GM12864 (cell line): ENCODE measurements at regions not wholly inside any gene's neighbourhood (a gene's known extent, or its start where the extent isn't known, plus 50 kb on each side); places are given as distances from the start of the nearest gene placed in this dataset.
"Not testable (repeated sequence)": the region's sequence is repeated elsewhere in the genome, so short reads cannot be mapped to it uniquely, and the experiment has no call there.

Experiments
- DNase-seq: peaks from one replicate; pipeline ENCODE4 v3.0.0-alpha.2; 2011; ENCODE audit warnings: low read depth
- H3K4me3 ChIP-seq: 2 replicates; pipeline ENCODE4 v1.5.1; 2011; ENCODE audit warnings: mild to moderate bottlenecking, low read depth, low read length, control low read depth
- CTCF ChIP-seq: IDR thresholded peaks from 2 replicates; pipeline ENCODE4 v1.5.1; 2011; ENCODE audit warnings: low read depth, mild to moderate bottlenecking, moderate library complexity, low read length, control low read depth, inconsistent platforms; ENCODE audit errors: missing control alignments

DNA sequence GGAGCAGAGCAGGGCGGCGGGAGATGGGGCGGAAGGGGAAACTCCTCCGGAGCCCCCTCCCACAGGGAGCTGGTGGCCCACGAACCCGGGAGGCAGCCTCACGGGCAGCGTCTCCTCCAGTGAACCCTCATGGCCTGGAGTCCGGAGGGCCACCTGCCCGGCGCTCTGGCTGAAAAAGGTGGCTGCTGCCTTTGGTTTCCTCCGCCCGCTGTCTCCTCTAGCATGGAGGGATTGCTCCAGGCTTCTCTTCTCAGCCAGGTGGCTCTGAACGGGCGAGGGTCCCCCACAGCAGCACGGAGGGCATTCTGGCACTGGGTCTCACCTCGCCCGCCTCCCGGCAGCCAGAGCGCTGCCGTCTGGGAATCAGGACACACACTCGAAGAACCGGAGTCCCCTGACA lies 177.3 kb upstream of the PFKP start:
- TF ChIP-seq CTCF: no peak
- no peak overlapping the region for H3K4me3 ChIP-seq
- DNase-seq: no peak

DNA sequence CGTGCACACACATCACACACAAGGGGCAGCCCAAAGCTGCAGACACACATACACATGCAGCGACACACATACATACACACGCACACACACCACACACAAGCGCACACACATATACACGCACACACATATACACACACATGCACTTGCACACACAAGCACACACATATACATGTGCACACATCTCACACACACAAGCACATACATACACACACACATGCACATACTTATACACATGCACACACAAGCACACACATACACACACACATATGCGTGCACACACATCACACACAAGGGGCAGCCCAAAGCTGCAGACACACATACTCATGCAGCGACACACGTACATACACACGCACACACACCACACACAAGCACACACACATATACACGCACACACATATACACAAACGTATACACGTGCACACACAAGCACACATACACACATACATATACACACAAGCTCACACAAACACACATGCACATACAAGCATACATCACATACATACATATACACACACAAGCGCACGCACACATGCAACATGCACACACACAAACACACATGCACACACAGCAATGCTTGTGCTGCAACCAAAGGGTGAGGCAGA lies 178.8 kb upstream of the PFKP start:
- DNase-seq: no peak
- no peak overlapping the region for H3K4me3 ChIP-seq
- no peak for TF ChIP-seq CTCF

DNA sequence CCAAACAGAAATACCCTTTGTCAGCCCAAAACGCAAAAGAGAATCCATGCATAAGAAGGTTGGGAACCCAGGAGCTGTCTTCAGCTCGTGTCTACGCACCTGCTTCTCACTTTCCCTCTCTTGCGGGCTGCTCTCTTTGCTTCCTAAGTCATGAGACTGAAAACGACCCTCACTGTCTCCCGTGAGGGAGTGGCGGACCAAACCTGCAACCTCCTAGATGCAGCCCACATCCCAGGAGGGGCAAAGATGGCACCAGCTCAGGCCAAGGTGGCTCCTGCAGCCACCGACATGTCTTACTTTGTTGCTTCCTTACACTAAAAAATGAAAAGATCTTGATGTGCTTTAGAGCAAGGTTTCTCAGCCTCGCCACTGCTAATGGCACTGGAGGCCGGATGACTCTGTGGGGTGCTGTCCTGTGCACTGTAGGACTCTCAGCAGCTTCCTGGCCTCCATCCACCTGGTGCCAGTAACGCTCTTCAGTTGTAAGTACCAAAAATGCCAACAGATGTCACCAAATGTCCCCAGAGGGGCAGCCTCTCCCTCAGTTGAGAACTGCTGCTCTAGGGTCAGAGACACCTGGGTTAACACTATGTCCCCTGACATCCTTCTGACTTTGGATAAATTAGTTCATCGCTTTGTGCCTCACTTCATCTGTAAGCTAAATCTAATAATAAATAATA lies 179.8 kb upstream of the PFKP start:
- TF ChIP-seq CTCF: no peak
- DNase-seq: no peak
- H3K4me3 ChIP-seq: no peak overlapping the region

GRCh38 chr10:2886662-2887061 lies 180.7 kb upstream of the PFKP start:
- H3K4me3 ChIP-seq: no peak overlapping the region
- no peak for DNase-seq
- no peak for TF ChIP-seq CTCF

- no peak overlapping the region for H3K4me3 ChIP-seq
- TF ChIP-seq CTCF: no peak
These were observed 181.8 kb upstream of the PFKP start for GRCh38 chr10:2885288-2886278.

GRCh38 chr10:2883983-2884540 lies 183.3 kb upstream of the PFKP start:
- not testable (repeated sequence) for H3K4me3 ChIP-seq, DNase-seq

More at GRCh38 chr10:2885288-2886278, 181.8 kb upstream of the PFKP start:
- DNase-seq: no peak

DNA sequence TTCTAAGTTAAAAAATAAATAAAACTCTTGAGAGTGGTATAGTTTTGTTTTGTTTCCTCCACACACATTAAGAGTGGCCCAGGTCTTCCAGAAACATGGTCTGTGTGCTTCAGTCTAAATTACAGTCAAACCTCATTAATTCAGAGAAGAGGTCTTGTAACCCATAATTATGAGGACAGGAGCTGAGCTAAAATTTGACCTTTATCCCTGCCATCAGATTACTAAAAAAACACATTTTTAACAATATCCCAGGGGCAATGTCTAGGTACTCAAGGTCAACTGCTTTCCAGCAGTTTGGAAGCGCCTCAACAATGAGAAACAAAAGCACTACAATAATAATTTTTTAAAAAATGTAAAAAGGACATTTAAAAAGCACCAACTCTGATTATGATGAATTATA lies 184.1 kb upstream of the PFKP start:
- DNase-seq: no peak
- H3K4me3 ChIP-seq: no peak overlapping the region
- TF ChIP-seq CTCF: no peak
